Nephron (organoid): ENCODE measurements at regions not wholly inside any gene's neighbourhood (a gene's known extent, or its start where the extent isn't known, plus 50 kb on each side); places are given as distances from the start of the nearest gene placed in this dataset.

ENCODE experiments used
- H3K27ac Mint-ChIP-seq, 3 experiments: 2 replicates each; pipeline ENCODE4 v1.8.0; 2020; ENCODE audit warnings: mixed read lengths in 3 of 3, mild to moderate bottlenecking in 2 of 3, moderate library complexity in 1 of 3
- H3K27me3 Mint-ChIP-seq: 2 replicates; pipeline ENCODE4 v1.8.0; 2021; ENCODE audit warnings: low read depth, mild to moderate bottlenecking, moderate library complexity, mixed read lengths
- H3K36me3 Mint-ChIP-seq: 2 replicates; pipeline ENCODE4 v1.8.0; 2020; ENCODE audit warnings: low read depth, mixed read lengths
- H3K4me1 Mint-ChIP-seq: 2 replicates; pipeline ENCODE4 v1.8.0; 2020; ENCODE audit warnings: mixed read lengths
- H3K4me3 Mint-ChIP-seq, 3 experiments: 2 replicates each; pipeline ENCODE4 v1.8.0; 2020; ENCODE audit warnings: mild to moderate bottlenecking in 3 of 3, mixed read lengths in 3 of 3, moderate library complexity in 2 of 3
- H3K9me3 Mint-ChIP-seq: 2 replicates; pipeline ENCODE4 v1.8.0; 2020; ENCODE audit warnings: mixed read lengths
- TF ChIP-seq, protein P1 (sequence below), 3 experiments: fragments of 200-600 bp; sonication (generic); IDR thresholded peaks; one replicate each; pipeline ENCODE4 v1.5.0; 2021; ENCODE audit warnings: antibody characterized with exemption in 3 of 3; ENCODE audit not compliant: unreplicated experiment in 3 of 3

DNA sequence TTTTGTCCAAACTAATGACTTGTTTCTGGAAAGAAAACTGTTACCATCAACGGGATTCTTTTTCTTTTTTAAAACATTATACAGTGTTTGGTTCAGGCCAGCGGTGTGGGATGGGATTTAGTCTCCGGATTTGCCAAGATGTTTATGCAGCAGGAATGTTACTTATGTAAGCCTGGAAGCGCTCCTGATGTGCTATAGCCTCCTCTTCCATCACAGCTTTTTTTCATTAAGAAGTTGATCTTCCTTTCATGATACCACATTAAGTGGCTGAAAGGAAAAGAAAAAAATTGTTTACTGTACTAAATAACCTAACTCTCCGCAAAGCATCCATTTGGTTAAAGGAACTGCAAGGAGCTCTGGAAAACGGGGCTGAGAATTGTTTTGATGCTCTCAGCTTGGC lies 120.5 kb upstream of the ALDH1A3 start:
- TF ChIP-seq, protein P1, sequence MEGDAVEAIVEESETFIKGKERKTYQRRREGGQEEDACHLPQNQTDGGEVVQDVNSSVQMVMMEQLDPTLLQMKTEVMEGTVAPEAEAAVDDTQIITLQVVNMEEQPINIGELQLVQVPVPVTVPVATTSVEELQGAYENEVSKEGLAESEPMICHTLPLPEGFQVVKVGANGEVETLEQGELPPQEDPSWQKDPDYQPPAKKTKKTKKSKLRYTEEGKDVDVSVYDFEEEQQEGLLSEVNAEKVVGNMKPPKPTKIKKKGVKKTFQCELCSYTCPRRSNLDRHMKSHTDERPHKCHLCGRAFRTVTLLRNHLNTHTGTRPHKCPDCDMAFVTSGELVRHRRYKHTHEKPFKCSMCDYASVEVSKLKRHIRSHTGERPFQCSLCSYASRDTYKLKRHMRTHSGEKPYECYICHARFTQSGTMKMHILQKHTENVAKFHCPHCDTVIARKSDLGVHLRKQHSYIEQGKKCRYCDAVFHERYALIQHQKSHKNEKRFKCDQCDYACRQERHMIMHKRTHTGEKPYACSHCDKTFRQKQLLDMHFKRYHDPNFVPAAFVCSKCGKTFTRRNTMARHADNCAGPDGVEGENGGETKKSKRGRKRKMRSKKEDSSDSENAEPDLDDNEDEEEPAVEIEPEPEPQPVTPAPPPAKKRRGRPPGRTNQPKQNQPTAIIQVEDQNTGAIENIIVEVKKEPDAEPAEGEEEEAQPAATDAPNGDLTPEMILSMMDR (IDR thresholded peaks at IDR 0.05; ENCODE audit: unreplicated experiment in 3 of 3): no peak
- peaks cover 45% of the 10 kb centered on the region for H3K4me1 Mint-ChIP-seq
- H3K36me3 Mint-ChIP-seq: no peaks in the 10 kb centered on the region
- H3K4me3 Mint-ChIP-seq: peak overlapping the region in 1 of 3 experiments; percentile 17
- H3K9me3 Mint-ChIP-seq: peaks cover 14% of the 10 kb centered on the region
- peak overlapping the region; percentile 63 to 93 (median 90) for H3K27ac Mint-ChIP-seq
- H3K27me3 Mint-ChIP-seq: peaks cover 9% of the 10 kb centered on the region

DNA sequence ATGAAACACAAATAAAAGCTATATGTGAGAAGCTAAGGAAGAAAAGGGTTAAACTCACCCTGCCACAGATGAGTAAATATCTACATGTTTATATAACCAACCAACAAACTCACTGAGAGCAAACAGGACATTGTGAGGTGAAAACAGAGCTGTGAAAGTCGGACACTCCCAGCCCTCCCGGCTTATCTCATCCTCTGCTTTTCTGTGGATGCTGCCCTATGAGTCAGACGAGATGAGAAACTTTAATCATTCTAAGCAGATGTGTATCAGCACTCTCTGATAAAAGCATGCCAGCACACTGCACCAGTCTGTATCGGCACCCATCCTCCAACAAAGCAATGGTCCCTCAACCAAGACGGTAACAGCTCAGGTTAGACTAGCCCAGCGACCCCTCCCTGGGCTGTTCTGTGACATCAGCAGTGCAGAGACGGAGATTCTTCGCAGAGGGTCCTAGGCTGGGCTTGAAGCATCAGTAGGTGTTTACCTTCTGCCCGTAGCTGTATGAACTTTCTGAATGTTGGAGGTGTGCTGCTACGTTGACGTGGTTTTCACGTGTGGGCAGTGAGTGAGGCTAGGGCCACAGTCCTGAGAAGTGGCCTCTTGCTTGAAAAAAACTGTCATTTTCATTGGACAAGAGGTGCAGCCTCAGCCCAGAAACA lies 119.8 kb upstream of the ALDH1A3 start:
- H3K9me3 Mint-ChIP-seq: peaks cover 8% of the 10 kb centered on the region
- H3K36me3 Mint-ChIP-seq: no peaks in the 10 kb centered on the region
- peak overlapping the region in 1 of 3 experiments; percentile 17 for H3K4me3 Mint-ChIP-seq
- H3K27ac Mint-ChIP-seq: peak overlapping the region; percentile 63 to 93 (median 90)
- TF ChIP-seq, protein P1 (IDR thresholded peaks at IDR 0.05; ENCODE audit: unreplicated experiment in 3 of 3): no peak
- peaks cover 11% of the 10 kb centered on the region for H3K27me3 Mint-ChIP-seq
- H3K4me1 Mint-ChIP-seq: peaks cover 48% of the 10 kb centered on the region

DNA sequence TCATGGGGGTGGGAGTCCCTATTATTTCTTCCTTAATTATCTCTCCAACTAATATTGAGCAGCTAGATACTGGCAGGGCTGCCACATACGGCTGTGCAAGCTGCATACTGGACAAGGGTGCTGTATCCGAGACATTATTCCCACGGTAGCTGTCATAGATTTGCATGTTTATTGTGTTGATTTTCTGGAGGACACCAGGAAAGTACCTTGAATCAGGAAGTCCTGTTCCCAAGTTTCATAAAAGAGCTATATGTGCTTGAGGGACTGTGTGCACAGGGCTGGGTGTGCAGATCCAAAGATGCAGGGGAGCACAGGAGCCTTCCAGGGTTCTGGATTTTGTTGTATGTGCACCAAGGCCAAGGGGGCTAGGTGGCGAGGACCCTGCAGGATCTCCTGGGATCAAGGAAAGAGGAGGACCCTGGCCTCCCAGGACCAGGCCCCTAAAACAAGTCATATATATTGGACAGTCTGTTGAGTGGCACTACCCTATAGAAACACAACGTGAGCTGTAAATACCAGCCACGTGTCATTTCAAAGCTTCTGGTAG lies 119.2 kb upstream of the ALDH1A3 start:
- H3K4me1 Mint-ChIP-seq: peaks cover 54% of the 10 kb centered on the region
- H3K27ac Mint-ChIP-seq: peak overlapping the region in 1 of 3 experiments; percentile 90
- H3K27me3 Mint-ChIP-seq: peaks cover 12% of the 10 kb centered on the region
- TF ChIP-seq, protein P1 (IDR thresholded peaks at IDR 0.05; ENCODE audit: unreplicated experiment in 3 of 3): no peak
- H3K4me3 Mint-ChIP-seq: no peak overlapping the region
- no peaks in the 10 kb centered on the region for H3K36me3 Mint-ChIP-seq
- H3K9me3 Mint-ChIP-seq: peaks cover 8% of the 10 kb centered on the region

DNA sequence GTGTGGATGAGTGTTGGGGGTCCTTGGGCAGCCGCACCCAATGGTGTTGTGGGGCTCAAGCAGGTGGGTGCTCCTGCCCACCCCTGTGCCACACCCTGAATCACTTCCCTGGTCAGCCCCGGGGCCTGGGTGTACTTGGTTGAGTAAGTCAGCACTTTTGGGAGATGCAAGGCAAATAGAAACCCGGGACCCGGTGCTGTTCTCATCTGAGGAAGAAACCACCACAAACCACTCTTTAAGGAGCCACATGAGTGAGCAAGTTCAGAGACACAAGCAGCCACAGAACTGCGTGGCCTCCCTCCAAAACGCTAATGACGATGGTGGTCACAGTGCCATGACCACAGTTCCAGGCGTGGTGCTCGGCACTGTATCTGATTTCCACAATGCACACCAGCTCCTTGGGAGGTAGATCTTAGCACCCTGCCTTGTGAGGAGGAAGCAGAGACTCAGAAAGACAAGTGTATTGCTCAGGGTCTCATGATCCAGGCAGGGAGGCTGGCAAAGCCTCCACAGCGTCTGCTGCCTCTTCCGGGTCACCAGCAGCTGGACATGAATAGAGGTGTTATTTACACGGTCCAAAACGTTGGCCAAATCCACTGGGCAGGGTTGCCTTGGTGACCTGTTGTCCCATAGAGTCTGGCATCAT lies 118.2 kb upstream of the ALDH1A3 start:
- H3K9me3 Mint-ChIP-seq: peaks cover 6% of the 10 kb centered on the region
- peak overlapping the region in 1 of 3 experiments; percentile 16 for H3K27ac Mint-ChIP-seq
- TF ChIP-seq, protein P1 (IDR thresholded peaks at IDR 0.05; ENCODE audit: unreplicated experiment in 3 of 3): no peak
- peaks cover 61% of the 10 kb centered on the region for H3K4me1 Mint-ChIP-seq
- H3K27me3 Mint-ChIP-seq: peaks cover 12% of the 10 kb centered on the region
- H3K4me3 Mint-ChIP-seq: no peak overlapping the region
- H3K36me3 Mint-ChIP-seq: no peaks in the 10 kb centered on the region

DNA sequence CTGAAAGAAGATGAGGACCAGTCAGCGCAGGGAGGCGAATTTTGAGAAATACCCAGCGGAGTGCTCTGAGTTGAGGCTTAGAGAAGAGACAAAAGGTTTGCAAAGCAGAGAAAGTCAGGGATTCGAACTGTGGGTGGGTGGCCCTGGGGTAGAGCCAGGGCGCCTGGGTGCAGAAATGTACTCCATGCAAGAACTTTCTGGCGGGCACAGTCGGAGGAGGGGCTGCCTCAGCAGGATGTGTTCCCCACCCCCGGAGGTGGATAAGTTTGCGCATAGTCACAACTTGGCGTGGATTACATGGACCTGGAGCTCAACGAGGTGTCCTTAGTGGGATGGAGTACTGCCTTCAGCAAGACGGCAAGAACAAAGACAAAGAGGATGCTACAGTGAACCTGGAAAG lies 117.3 kb upstream of the ALDH1A3 start:
- Mint-ChIP-seq H3K27me3 (peaks cover 12% of the 10 kb centered on the region), H3K4me3 (no peak overlapping the region), H3K4me1 (peaks cover 61% of the 10 kb centered on the region), H3K27ac (peak overlapping the region in 2 of 3 experiments; percentile 16 to 24), H3K36me3 (no peaks in the 10 kb centered on the region), H3K9me3 (peaks cover 3% of the 10 kb centered on the region)
- TF ChIP-seq, protein P1 (IDR thresholded peaks at IDR 0.05; ENCODE audit: unreplicated experiment in 3 of 3): no peak
